Upper lobe of right lung (tissue), 1 donor: ENCODE measurements at regions not wholly inside any gene's neighbourhood (a gene's known extent, or its start where the extent isn't known, plus 50 kb on each side); places are given as distances from the start of the nearest gene placed in this dataset.
A peak's percentile ranks its signal among the peaks of the same experiment; 100 is the strongest.

Source experiments
- ATAC-seq: fragments of 200-7000 bp; cut with Tn5 transposase; one replicate; pipeline ENCODE4 v1.9.1; 2020; ENCODE audit warnings: mild to moderate bottlenecking, moderate library complexity
- DNase-seq: peaks from one replicate; pipeline ENCODE4 v3.0.0-alpha.2; 2020
- H3K27ac ChIP-seq: fragments of 200-600 bp; one replicate; pipeline ENCODE4 v1.8.0; 2022
- H3K27me3 ChIP-seq: fragments of 200-600 bp; one replicate; pipeline ENCODE4 v1.8.0; 2022; ENCODE audit warnings: mild to moderate bottlenecking
- H3K36me3 ChIP-seq: fragments of 200-600 bp; one replicate; pipeline ENCODE4 v1.8.0; 2022
- H3K4me1 ChIP-seq: fragments of 200-600 bp; one replicate; pipeline ENCODE4 v1.8.0; 2022
- H3K4me3 ChIP-seq: fragments of 200-600 bp; one replicate; pipeline ENCODE4 v1.8.0; 2022; ENCODE audit warnings: mild to moderate bottlenecking
- H3K9me3 ChIP-seq: fragments of 200-600 bp; one replicate; pipeline ENCODE4 v1.8.0; 2022
- CTCF ChIP-seq: fragments of 200-600 bp; IDR thresholded peaks from one replicate; pipeline ENCODE4 v1.8.0; 2022; ENCODE audit warnings: antibody characterized with exemption
- intact Hi-C: fragments of 100-400 bp; cut with DNase I; formaldehyde crosslinking; loops from one replicate; pipeline ENCODE4 v1.11.0; 2022
- donor health status: DM: no; HTN: yes; CAD: no; lungs with severe emphysema.

GRCh38 chr2:33810046-33810835 lies 211.1 kb upstream of the FAM98A start:
- intact Hi-C loops, result no loop called here

GRCh38 chr2:33806041-33806440 lies 206.9 kb upstream of the FAM98A start:
- ATAC-seq (no peak), DNase-seq (no peak)
- H3K36me3 ChIP-seq, result no peaks in the 10 kb centered on the region
- H3K27me3 ChIP-seq, result no peaks in the 10 kb centered on the region
- H3K27ac ChIP-seq, result no peak overlapping the region
- TF ChIP-seq CTCF, result no peak
- no peaks in the 10 kb centered on the region for H3K4me1 ChIP-seq
- no peaks in the 10 kb centered on the region for H3K9me3 ChIP-seq
- H3K4me3 ChIP-seq, result no peak overlapping the region
- intact Hi-C loops, result no loop called here

More at GRCh38 chr2:33810046-33810835, 211.1 kb upstream of the FAM98A start:
- DNase-seq (no peak), ATAC-seq (no peak)
- Histone ChIP-seq H3K9me3 (no peaks in the 10 kb centered on the region), H3K4me1 (no peaks in the 10 kb centered on the region), H3K36me3 (no peaks in the 10 kb centered on the region), H3K4me3 (no peak overlapping the region), H3K27ac (no peak overlapping the region), H3K27me3 (no peaks in the 10 kb centered on the region)
- no peak for TF ChIP-seq CTCF

GRCh38 chr2:33804155-33804554 lies 205.1 kb upstream of the FAM98A start:
- TF ChIP-seq CTCF, result no peak
- H3K36me3 ChIP-seq, result no peaks in the 10 kb centered on the region
- ATAC-seq, result no peak
- H3K27me3 ChIP-seq, result no peaks in the 10 kb centered on the region
- no peak overlapping the region for H3K27ac ChIP-seq
- H3K4me1 ChIP-seq, result no peaks in the 10 kb centered on the region
- no peak overlapping the region for H3K4me3 ChIP-seq
- intact Hi-C loops, result no loop called here
- no peak for DNase-seq
- no peaks in the 10 kb centered on the region for H3K9me3 ChIP-seq

- no peak overlapping the region for H3K27ac ChIP-seq
- no peak overlapping the region for H3K4me3 ChIP-seq
- no peaks in the 10 kb centered on the region for H3K9me3 ChIP-seq
- no peaks in the 10 kb centered on the region for H3K36me3 ChIP-seq
- no peaks in the 10 kb centered on the region for H3K4me1 ChIP-seq
- no peaks in the 10 kb centered on the region for H3K27me3 ChIP-seq
- no peak for TF ChIP-seq CTCF
- DNase-seq (no peak), ATAC-seq (no peak)
- intact Hi-C loops, result no loop called here
These were observed 197.4 kb upstream of the FAM98A start for GRCh38 chr2:33796511-33796910.

GRCh38 chr2:33791625-33792024 lies 192.5 kb upstream of the FAM98A start:
- Histone ChIP-seq H3K36me3 (no peaks in the 10 kb centered on the region), H3K4me1 (no peaks in the 10 kb centered on the region), H3K9me3 (no peaks in the 10 kb centered on the region), H3K27ac (no peak overlapping the region), H3K4me3 (no peak overlapping the region), H3K27me3 (no peaks in the 10 kb centered on the region)
- intact Hi-C loops, result no loop called here
- ATAC-seq (peak; percentile 79), DNase-seq (no peak)
- no peak for TF ChIP-seq CTCF
